ENCODE measurements at regions not wholly inside any gene's neighbourhood (a gene's known extent, or its start where the extent isn't known, plus 50 kb on each side); places are given as distances from the start of the nearest gene placed in this dataset.

- no peak for DNase-seq (ENCODE audit: low read depth)
- no peak for TF ChIP-seq CTCF (IDR thresholded peaks at IDR 0.05; ENCODE audit: low read depth, low read length, missing control alignments)
- H3K4me3 ChIP-seq (ENCODE audit: low read depth, low read length): no peak overlapping the region
- in situ Hi-C loops (cut with HindIII; ENCODE audit: low sequenced_read_pairs): loop anchor here (5.0 kb wide), 1 partner anchor 55 kb away; no protein-coding TSS in a partner anchor
Observed at GRCh38 chr1:223482766-223483165, 89.6 kb downstream of the CCDC185 start.

- in situ Hi-C loops (cut with HindIII; ENCODE audit: low sequenced_read_pairs): loop anchor here (5.0 kb wide), 1 partner anchor 56 kb away; no protein-coding TSS in a partner anchor
- no peak overlapping the region for H3K4me3 ChIP-seq (ENCODE audit: low read depth, low read length)
- no peak for TF ChIP-seq CTCF (IDR thresholded peaks at IDR 0.05; ENCODE audit: low read depth, low read length, missing control alignments)
- DNase-seq (ENCODE audit: low read depth): no peak
Observed at GRCh38 chr1:223483511-223483910, 90.3 kb downstream of the CCDC185 start.

GRCh38 chr1:223486366-223486765 is 93.2 kb downstream of the CCDC185 start:
- in situ Hi-C loops (cut with HindIII; ENCODE audit: low sequenced_read_pairs): no loop called here
- TF ChIP-seq CTCF (IDR thresholded peaks at IDR 0.05; ENCODE audit: low read depth, low read length, missing control alignments): no peak
- DNase-seq (ENCODE audit: low read depth): no peak
- H3K4me3 ChIP-seq (ENCODE audit: low read depth, low read length): no peak overlapping the region

GRCh38 chr1:223486932-223487886 is 94.0 kb downstream of the CCDC185 start:
- DNase-seq (ENCODE audit: low read depth): no peak
- no peak overlapping the region for H3K4me3 ChIP-seq (ENCODE audit: low read depth, low read length)
- in situ Hi-C loops (cut with HindIII; ENCODE audit: low sequenced_read_pairs): no loop called here
- TF ChIP-seq CTCF (IDR thresholded peaks at IDR 0.05; ENCODE audit: low read depth, low read length, missing control alignments): no peak

- in situ Hi-C loops (cut with HindIII; ENCODE audit: low sequenced_read_pairs): no loop called here
- TF ChIP-seq CTCF (IDR thresholded peaks at IDR 0.05; ENCODE audit: low read depth, low read length, missing control alignments): no peak
- no peak for DNase-seq (ENCODE audit: low read depth)
- H3K4me3 ChIP-seq (ENCODE audit: low read depth, low read length): no peak overlapping the region
Observed at GRCh38 chr1:223487887-223488259, 94.7 kb downstream of the CCDC185 start.

GRCh38 chr1:223489439-223489838 is 96.2 kb downstream of the CCDC185 start:
- H3K4me3 ChIP-seq (ENCODE audit: low read depth, low read length): no peak overlapping the region
- TF ChIP-seq CTCF (IDR thresholded peaks at IDR 0.05; ENCODE audit: low read depth, low read length, missing control alignments): no peak
- no peak for DNase-seq (ENCODE audit: low read depth)
- in situ Hi-C loops (cut with HindIII; ENCODE audit: low sequenced_read_pairs): no loop called here

All from astrocyte of the cerebellum (primary cell).